ENCODE measurements at regions not wholly inside any gene's neighbourhood (a gene's known extent, or its start where the extent isn't known, plus 50 kb on each side); places are given as distances from the start of the nearest gene placed in this dataset.

- Histone ChIP-seq H3K27me3 (ENCODE audit: control insufficient read depth, insufficient read depth) (no peaks in the 10 kb centered on the region), H3K4me1 (ENCODE audit: control insufficient read depth, insufficient read depth, low read length) (no peaks in the 10 kb centered on the region), H3K27ac (ENCODE audit: low read length) (no peak overlapping the region), H3K4me3 (ENCODE audit: low read length) (no peak overlapping the region), H3K9me3 (ENCODE audit: control insufficient read depth, low read length) (no peaks in the 10 kb centered on the region)
- no peak for ATAC-seq
- 76% methylated on average over 2 of the region's 2 CpGs for WGBS
- no peak for DNase-seq
- intact Hi-C loops (cut with DNase I): no loop called here
Measured at GRCh38 chr4:36966756-36967460, 277.6 kb upstream of the NWD2 start.

- 65% methylated on average over 1 of the region's 1 CpG for WGBS
- peak in 1 of 2 donors; percentile 52 for ATAC-seq
Measured at GRCh38 chr4:36979533-36979932, 265.0 kb upstream of the NWD2 start.

GRCh38 chr4:36990128-36990872 lies 254.2 kb upstream of the NWD2 start:
- no peak overlapping the region for H3K27ac ChIP-seq (ENCODE audit: low read length)
- no peak for DNase-seq
- no peak for ATAC-seq
- H3K27me3 ChIP-seq (ENCODE audit: control insufficient read depth, insufficient read depth): no peaks in the 10 kb centered on the region
- 54% methylated on average over 3 of the region's 3 CpGs for WGBS
- no peaks in the 10 kb centered on the region for H3K9me3 ChIP-seq (ENCODE audit: control insufficient read depth, low read length)
- no peak overlapping the region for H3K4me3 ChIP-seq (ENCODE audit: low read length)
- intact Hi-C loops (cut with DNase I): no loop called here
- no peaks in the 10 kb centered on the region for H3K4me1 ChIP-seq (ENCODE audit: control insufficient read depth, insufficient read depth, low read length)

More at GRCh38 chr4:36979533-36979932, 265.0 kb upstream of the NWD2 start:
- Histone ChIP-seq H3K4me1 (ENCODE audit: control insufficient read depth, insufficient read depth, low read length) (no peaks in the 10 kb centered on the region), H3K9me3 (ENCODE audit: control insufficient read depth, low read length) (no peaks in the 10 kb centered on the region), H3K4me3 (ENCODE audit: low read length) (no peak overlapping the region), H3K27me3 (ENCODE audit: control insufficient read depth, insufficient read depth) (no peaks in the 10 kb centered on the region), H3K27ac (ENCODE audit: low read length) (no peak overlapping the region)
- intact Hi-C loops (cut with DNase I): no loop called here
- no peak for DNase-seq

- ATAC-seq: no peak
- Histone ChIP-seq H3K4me3 (ENCODE audit: low read length) (no peak overlapping the region), H3K9me3 (ENCODE audit: control insufficient read depth, low read length) (no peaks in the 10 kb centered on the region), H3K27ac (ENCODE audit: low read length) (no peak overlapping the region), H3K27me3 (ENCODE audit: control insufficient read depth, insufficient read depth) (no peaks in the 10 kb centered on the region), H3K4me1 (ENCODE audit: control insufficient read depth, insufficient read depth, low read length) (no peaks in the 10 kb centered on the region)
- no peak for DNase-seq
- intact Hi-C loops (cut with DNase I): no loop called here
- 67% methylated on average over 3 of the region's 3 CpGs for WGBS
Measured at GRCh38 chr4:36997727-36998126, 246.8 kb upstream of the NWD2 start.

- H3K9me3 ChIP-seq (ENCODE audit: control insufficient read depth, low read length): no peaks in the 10 kb centered on the region
- no peak overlapping the region for H3K27ac ChIP-seq (ENCODE audit: low read length)
- H3K4me3 ChIP-seq (ENCODE audit: low read length): no peak overlapping the region
- intact Hi-C loops (cut with DNase I): no loop called here
- no peaks in the 10 kb centered on the region for H3K27me3 ChIP-seq (ENCODE audit: control insufficient read depth, insufficient read depth)
- 81% methylated on average over 2 of the region's 2 CpGs for WGBS
- no peak for DNase-seq
- no peak for ATAC-seq
- no peaks in the 10 kb centered on the region for H3K4me1 ChIP-seq (ENCODE audit: control insufficient read depth, insufficient read depth, low read length)
Measured at GRCh38 chr4:37000281-37000680, 244.3 kb upstream of the NWD2 start.

- ATAC-seq (no peak), DNase-seq (no peak)
- H3K4me3 ChIP-seq (ENCODE audit: low read length): no peak overlapping the region
- intact Hi-C loops (cut with DNase I): no loop called here
- no peaks in the 10 kb centered on the region for H3K27me3 ChIP-seq (ENCODE audit: control insufficient read depth, insufficient read depth)
- H3K27ac ChIP-seq (ENCODE audit: low read length): no peak overlapping the region
- H3K9me3 ChIP-seq (ENCODE audit: control insufficient read depth, low read length): no peaks in the 10 kb centered on the region
- no peaks in the 10 kb centered on the region for H3K4me1 ChIP-seq (ENCODE audit: control insufficient read depth, insufficient read depth, low read length)
- 95% methylated on average over 30 of the region's 30 CpGs for WGBS
Measured at GRCh38 chr4:37001688-37002436, 242.7 kb upstream of the NWD2 start.

- no peak overlapping the region for H3K4me3 ChIP-seq (ENCODE audit: low read length)
- intact Hi-C loops (cut with DNase I): no loop called here
- DNase-seq: no peak
- no peak overlapping the region for H3K27ac ChIP-seq (ENCODE audit: low read length)
- 39% methylated on average over 2 of the region's 2 CpGs for WGBS
- H3K4me1 ChIP-seq (ENCODE audit: control insufficient read depth, insufficient read depth, low read length): no peaks in the 10 kb centered on the region
- H3K9me3 ChIP-seq (ENCODE audit: control insufficient read depth, low read length): no peaks in the 10 kb centered on the region
- no peak for ATAC-seq
- no peaks in the 10 kb centered on the region for H3K27me3 ChIP-seq (ENCODE audit: control insufficient read depth, insufficient read depth)
Measured at GRCh38 chr4:37002625-37003024, 241.9 kb upstream of the NWD2 start.

- DNase-seq (no peak), ATAC-seq (no peak)
- no peak overlapping the region for H3K27ac ChIP-seq (ENCODE audit: low read length)
- H3K4me1 ChIP-seq (ENCODE audit: control insufficient read depth, insufficient read depth, low read length): peaks cover 1% of the 10 kb centered on the region
- no peak overlapping the region for H3K4me3 ChIP-seq (ENCODE audit: low read length)
- no peaks in the 10 kb centered on the region for H3K27me3 ChIP-seq (ENCODE audit: control insufficient read depth, insufficient read depth)
- intact Hi-C loops (cut with DNase I): no loop called here
- no peaks in the 10 kb centered on the region for H3K9me3 ChIP-seq (ENCODE audit: control insufficient read depth, low read length)
- 23% methylated on average over 2 of the region's 2 CpGs for WGBS
Measured at GRCh38 chr4:37008199-37008598, 236.3 kb upstream of the NWD2 start.

GRCh38 chr4:37014584-37014983 lies 230.0 kb upstream of the NWD2 start:
- ATAC-seq (no peak), DNase-seq (no peak)
- no peaks in the 10 kb centered on the region for H3K27me3 ChIP-seq (ENCODE audit: control insufficient read depth, insufficient read depth)
- H3K4me1 ChIP-seq (ENCODE audit: control insufficient read depth, insufficient read depth, low read length): no peaks in the 10 kb centered on the region
- no peak overlapping the region for H3K4me3 ChIP-seq (ENCODE audit: low read length)
- intact Hi-C loops (cut with DNase I): no loop called here
- no peak overlapping the region for H3K27ac ChIP-seq (ENCODE audit: low read length)
- no peaks in the 10 kb centered on the region for H3K9me3 ChIP-seq (ENCODE audit: control insufficient read depth, low read length)

GRCh38 chr4:37015391-37015790 lies 229.2 kb upstream of the NWD2 start:
- intact Hi-C loops (cut with DNase I): no loop called here
- Histone ChIP-seq H3K4me1 (ENCODE audit: control insufficient read depth, insufficient read depth, low read length) (no peaks in the 10 kb centered on the region), H3K9me3 (ENCODE audit: control insufficient read depth, low read length) (no peaks in the 10 kb centered on the region), H3K27ac (ENCODE audit: low read length) (no peak overlapping the region), H3K4me3 (ENCODE audit: low read length) (no peak overlapping the region), H3K27me3 (ENCODE audit: control insufficient read depth, insufficient read depth) (no peaks in the 10 kb centered on the region)
- ATAC-seq: no peak
- DNase-seq: no peak
- WGBS: 71% methylated on average over 2 of the region's 2 CpGs

GRCh38 chr4:37023504-37023903 lies 221.0 kb upstream of the NWD2 start:
- intact Hi-C loops (cut with DNase I): no loop called here
- ATAC-seq (no peak), DNase-seq (no peak)
- H3K27me3 ChIP-seq (ENCODE audit: control insufficient read depth, insufficient read depth): no peaks in the 10 kb centered on the region
- H3K4me3 ChIP-seq (ENCODE audit: low read length): no peak overlapping the region
- no peaks in the 10 kb centered on the region for H3K4me1 ChIP-seq (ENCODE audit: control insufficient read depth, insufficient read depth, low read length)
- 70% methylated on average over 1 of the region's 1 CpG for WGBS
- H3K9me3 ChIP-seq (ENCODE audit: control insufficient read depth, low read length): no peaks in the 10 kb centered on the region
- H3K27ac ChIP-seq (ENCODE audit: low read length): no peak overlapping the region
